Panc1 (cell line): ENCODE measurements at regions not wholly inside any gene's neighbourhood (a gene's known extent, or its start where the extent isn't known, plus 50 kb on each side); places are given as distances from the start of the nearest gene placed in this dataset.

Source experiments
- ATAC-seq: fragments of 200-7000 bp; cut with Tn5 transposase; 2 replicates; pipeline ENCODE4 v1.9.1; 2020; ENCODE audit warnings: mild to moderate bottlenecking, moderate library complexity
- BruUV-seq: library from RNA; stranded (reverse); fragments of 400-500 nt; replicated peaks from 2 replicates; lab custom pipeline; 2021; lab: Mats Ljungman, UMichigan
- CTCF ChIA-PET: fragments of 300-600 bp; sonication (Branson Sonifier 250); formaldehyde crosslinking; loops from one replicate; lab custom pipeline; 2022; ENCODE audit warnings: antibody characterized with exemption; lab: Charles Lee
- POLR2A ChIA-PET: fragments of 300-600 bp; sonication (Branson Sonifier 250); formaldehyde crosslinking; loops from one replicate; lab custom pipeline; 2022; ENCODE audit warnings: antibody characterized with exemption; lab: Charles Lee
- DNase-seq: peaks from one replicate; pipeline ENCODE4 v3.0.0-alpha.2; 2010; ENCODE audit warnings: low read depth, low spot score
- H3K27ac ChIP-seq: 2 replicates; pipeline ENCODE4 v1.5.1; 2011; ENCODE audit warnings: mild to moderate bottlenecking, low read length, inconsistent platforms
- H3K27me3 ChIP-seq: fragments of 200-500 bp; sonication (Bioruptor generic); 2 replicates; pipeline ENCODE4 v1.6.0; 2014; ENCODE audit warnings: low read length, inconsistent platforms; ENCODE audit not compliant: control insufficient read depth, insufficient read depth
- H3K36me3 ChIP-seq: fragments of 200-500 bp; sonication (Bioruptor generic); 2 replicates; pipeline ENCODE4 v1.5.1; 2014; ENCODE audit warnings: inconsistent platforms, mild to moderate bottlenecking, low read length, moderate library complexity; ENCODE audit not compliant: control insufficient read depth, insufficient read depth
- H3K4me1 ChIP-seq: 2 replicates; pipeline ENCODE4 v1.5.1; 2011; ENCODE audit warnings: inconsistent platforms, mild to moderate bottlenecking, low read length, moderate library complexity; ENCODE audit not compliant: control insufficient read depth, insufficient read depth
- H3K4me3 ChIP-seq, 2 experiments: 2 replicates each; pipeline ENCODE4 v1.5.1; 2011 to 2012; ENCODE audit warnings: low read depth in 2 of 2, low read length in 2 of 2, mild to moderate bottlenecking in 2 of 2, inconsistent platforms in 1 of 2, moderate library complexity in 1 of 2
- H3K9me3 ChIP-seq: fragments of 200-500 bp; sonication (Bioruptor generic); 2 replicates; pipeline ENCODE4 v1.5.1; 2014; ENCODE audit warnings: low read depth, mild to moderate bottlenecking, inconsistent platforms, low read length, moderate library complexity; ENCODE audit not compliant: control insufficient read depth, insufficient read depth
- CTCF ChIP-seq: fragments of 450-650 bp; IDR thresholded peaks from 2 replicates; pipeline ENCODE4 v1.5.1; 2017; ENCODE audit warnings: mild to moderate bottlenecking
- POLR2AphosphoS5 ChIP-seq: IDR thresholded peaks from 2 replicates; pipeline ENCODE4 v1.6.1; 2012; ENCODE audit warnings: mild to moderate bottlenecking, low read depth, low read length, moderate library complexity
- REST ChIP-seq, 2 experiments: IDR thresholded peaks; 2 replicates each; pipeline ENCODE4 v1.6.1; 2011 to 2012; ENCODE audit warnings: low read depth in 2 of 2, control low read depth in 1 of 2, low read length in 1 of 2, mild to moderate bottlenecking in 1 of 2, moderate library complexity in 1 of 2; ENCODE audit not compliant: insufficient read depth in 1 of 2
- SIN3A ChIP-seq: IDR thresholded peaks from 2 replicates; pipeline ENCODE4 v1.6.1; 2012; ENCODE audit warnings: low read depth, mild to moderate bottlenecking, low read length, moderate library complexity, borderline replicate concordance; ENCODE audit not compliant: insufficient read depth
- TCF7L2 ChIP-seq: IDR thresholded peaks from 2 replicates; pipeline ENCODE4 v1.6.1; 2011; ENCODE audit warnings: mild to moderate bottlenecking, low read depth, low read length, inconsistent platforms
- in situ Hi-C: cut with HindIII; loops from 2 replicates; pipeline ENCODE4 v1.10.0; 2016; ENCODE audit warnings: low sequenced_read_pairs, low pct_unique_long_range_greater_than_20kb
- intact Hi-C: fragments of 100-400 bp; cut with micrococcal nuclease; formaldehyde crosslinking; loops from one replicate; pipeline ENCODE4 v1.10.0; 2022; ENCODE audit not compliant: unreplicated experiment

GRCh38 chr15:66938114-66938830 is 127.1 kb upstream of the SMAD3 start:
- Histone ChIP-seq H3K4me1 (peaks cover 43% of the 10 kb centered on the region), H3K9me3 (peaks cover 42% of the 10 kb centered on the region; the same call in 1 of the 2 replicates), H3K27ac (peak overlapping the region; percentile 100), H3K4me3 (no peak overlapping the region), H3K36me3 (no peaks in the 10 kb centered on the region), H3K27me3 (no peaks in the 10 kb centered on the region)
- ATAC-seq (no peak), DNase-seq (no peak)
- ChIA-PET CTCF (no interaction called here), POLR2A (no interaction called here)
- in situ Hi-C loops (no loop called here), intact Hi-C loops (no loop called here)
- no peak for TF ChIP-seq POLR2AphosphoS5
- no peak for TF ChIP-seq REST (IDR thresholded peaks at IDR 0.05; ENCODE audit: insufficient read depth in 1 of 2, low read depth in 2 of 2, low read length in 1 of 2)
- TF ChIP-seq SIN3A, result no peak
- TF ChIP-seq CTCF, result no peak
- TF ChIP-seq TCF7L2, result no peak
- no TSS peak for BruUV-seq

- Histone ChIP-seq H3K4me3 (no peak overlapping the region), H3K27me3 (no peaks in the 10 kb centered on the region), H3K9me3 (peaks cover 35% of the 10 kb centered on the region; the same call in 1 of the 2 replicates), H3K4me1 (peaks cover 48% of the 10 kb centered on the region), H3K36me3 (no peaks in the 10 kb centered on the region), H3K27ac (peak overlapping the region; percentile 100)
- in situ Hi-C loops, result no loop called here
- TF ChIP-seq POLR2AphosphoS5, result no peak
- TF ChIP-seq CTCF, result no peak
- no peak for TF ChIP-seq REST (IDR thresholded peaks at IDR 0.05; ENCODE audit: insufficient read depth in 1 of 2, low read depth in 2 of 2, low read length in 1 of 2)
- TF ChIP-seq SIN3A, result no peak
- POLR2A ChIA-PET, result no interaction called here
- DNase-seq (no peak), ATAC-seq (no peak)
- intact Hi-C loops, result no loop called here
- CTCF ChIA-PET, result no interaction called here
- BruUV-seq, result no TSS peak
These were observed 126.4 kb upstream of the SMAD3 start for GRCh38 chr15:66939016-66939415.
